CD14-positive monocyte (primary cell): ENCODE measurements at regions not wholly inside any gene's neighbourhood (a gene's known extent, or its start where the extent isn't known, plus 50 kb on each side); places are given as distances from the start of the nearest gene placed in this dataset.

Experiments
- DNase-seq, 3 donors: peaks; one replicate each; pipeline ENCODE4 v3.0.0-alpha.2; 2011 to 2022
- H2AFZ ChIP-seq: 2 replicates; pipeline ENCODE4 v1.6.0; 2012; ENCODE audit warnings: mild to moderate bottlenecking, low read depth, low read length, inconsistent platforms; ENCODE audit not compliant: insufficient read depth, poor library complexity, severe bottlenecking
- H3K27ac ChIP-seq, 2 donors: 1 replicate in 1 of 2; 2 replicates in 1 of 2; pipeline ENCODE4 v1.5.1; 2012 to 2013; ENCODE audit warnings: low read length in 2 of 2, control low read depth in 1 of 2, inconsistent platforms in 1 of 2, low read depth in 1 of 2, mild to moderate bottlenecking in 1 of 2
- H3K27me3 ChIP-seq, 2 donors: one replicate each; pipeline versions ENCODE4 v1.6.0 to v1.6.1; 2011 to 2013; ENCODE audit warnings: low read length in 2 of 2; ENCODE audit not compliant: control insufficient read depth in 2 of 2, insufficient read depth in 2 of 2
- H3K36me3 ChIP-seq, 2 donors: replicated peaks in 1 of 2; 1 replicate in 1 of 2; 2 replicates in 1 of 2; pipeline versions ENCODE4 v1.5.1 to v1.6.1; 2012 to 2013; ENCODE audit warnings: low read length in 2 of 2, control low read depth in 1 of 2, inconsistent platforms in 1 of 2, mild to moderate bottlenecking in 1 of 2; ENCODE audit not compliant: insufficient read depth in 2 of 2, control insufficient read depth in 1 of 2
- H3K4me1 ChIP-seq, 2 donors: 1 replicate in 1 of 2; 2 replicates in 1 of 2; pipeline versions ENCODE4 v1.5.1 to v1.6.1; 2012 to 2013; ENCODE audit warnings: low read length in 2 of 2, control low read depth in 1 of 2, inconsistent platforms in 1 of 2, mild to moderate bottlenecking in 1 of 2, moderate library complexity in 1 of 2; ENCODE audit not compliant: insufficient read depth in 2 of 2, control insufficient read depth in 1 of 2
- H3K4me2 ChIP-seq: replicated peaks from 2 replicates; pipeline ENCODE3; 2012; ENCODE audit warnings: low read length, moderate library complexity, mild to moderate bottlenecking; ENCODE audit not compliant: poor library complexity, severe bottlenecking; ENCODE audit errors: extremely low read depth
- H3K4me3 ChIP-seq, 3 experiments: fragments of 200-600 bp in 1 of 3; sonication (generic) in 1 of 3; replicated peaks in 1 of 3; 1 replicate in 2 of 3; 2 replicates in 1 of 3; pipeline ENCODE4 v1.5.1; 2011 to 2013; ENCODE audit warnings: low read length in 3 of 3, mild to moderate bottlenecking in 3 of 3, control low read depth in 2 of 3, low read depth in 2 of 3, inconsistent platforms in 1 of 3, moderate library complexity in 1 of 3
- H3K79me2 ChIP-seq: 2 replicates; pipeline ENCODE4 v1.6.0; 2012; ENCODE audit warnings: mild to moderate bottlenecking, control low read depth, inconsistent platforms, low read length, moderate library complexity; ENCODE audit not compliant: insufficient read depth
- H3K9ac ChIP-seq: 2 replicates; pipeline ENCODE4 v1.6.0; 2017; ENCODE audit warnings: low read length, mild to moderate bottlenecking; ENCODE audit not compliant: insufficient read depth, poor library complexity, severe bottlenecking
- H3K9me3 ChIP-seq, 2 donors: replicated peaks in 1 of 2; 1 replicate in 1 of 2; 2 replicates in 1 of 2; pipeline versions ENCODE4 v1.5.1 to v1.6.1; 2012 to 2013; ENCODE audit warnings: low read length in 2 of 2, control low read depth in 1 of 2; ENCODE audit not compliant: control insufficient read depth in 1 of 2, insufficient read depth in 1 of 2
- H4K20me1 ChIP-seq: 2 replicates; pipeline ENCODE4 v1.6.0; 2012; ENCODE audit warnings: mild to moderate bottlenecking, low read length, control low read depth, moderate library complexity; ENCODE audit not compliant: insufficient read depth
- H3K27ac Mint-ChIP-seq, 7 donors: one replicate each; pipeline ENCODE4 v1.8.0; 2020; ENCODE audit warnings: mild to moderate bottlenecking in 7 of 7, mixed read lengths in 7 of 7, moderate library complexity in 6 of 7, inconsistent platforms in 2 of 7
- H3K27me3 Mint-ChIP-seq, 3 donors: one replicate each; pipeline ENCODE4 v1.8.0; 2021 to 2022; ENCODE audit warnings: low read depth in 3 of 3, mild to moderate bottlenecking in 3 of 3, mixed read lengths in 3 of 3, moderate library complexity in 3 of 3, inconsistent platforms in 1 of 3
- H3K36me3 Mint-ChIP-seq, 2 donors: one replicate each; pipeline ENCODE4 v1.8.0; 2020; ENCODE audit warnings: mixed read lengths in 2 of 2, inconsistent platforms in 1 of 2, mild to moderate bottlenecking in 1 of 2
- H3K4me1 Mint-ChIP-seq: one replicate; pipeline ENCODE4 v1.8.0; 2020; ENCODE audit warnings: mild to moderate bottlenecking, mixed read lengths
- H3K4me3 Mint-ChIP-seq, 2 donors: one replicate each; pipeline ENCODE4 v1.8.0; 2020; ENCODE audit warnings: mild to moderate bottlenecking in 2 of 2, mixed read lengths in 2 of 2, moderate library complexity in 1 of 2
- H3K9me3 Mint-ChIP-seq, 7 donors: one replicate each; pipeline ENCODE4 v1.8.0; 2020 to 2022; ENCODE audit warnings: mixed read lengths in 7 of 7, mild to moderate bottlenecking in 6 of 7, moderate library complexity in 6 of 7, inconsistent platforms in 2 of 7
- CTCF ChIP-seq: fragments of 200-600 bp; IDR thresholded peaks from one replicate; pipeline ENCODE4 v1.8.0; 2022; ENCODE audit warnings: antibody characterized with exemption, mild to moderate bottlenecking
- WGBS: methylation state at CpG from one replicate; pipeline ENCODE4 v1.1.5; 2013; ENCODE audit warnings: missing lambda C conversion rate; ENCODE audit not compliant: insufficient coverage; 5-methylcytosine and 5-hydroxymethylcytosine counted together
- intact Hi-C, 2 donors: fragments of 100-400 bp; cut with micrococcal nuclease; formaldehyde crosslinking; loops; one replicate each; pipeline versions ENCODE4 v1.15.0 to v1.15.1; 2023

- Histone ChIP-seq H3K4me1 (no peaks in the 10 kb centered on the region), H2AFZ (no peak overlapping the region), H3K27me3 (no peaks in the 10 kb centered on the region), H3K27ac (no peak overlapping the region), H3K4me3 (no peak overlapping the region), H4K20me1 (no peaks in the 10 kb centered on the region), H3K4me2 (no peak overlapping the region), H3K9me3 (peaks cover 6 to 15% of the 10 kb centered on the region in 2 donors), H3K36me3 (no peaks in the 10 kb centered on the region), H3K9ac (no peak overlapping the region), H3K79me2 (no peaks in the 10 kb centered on the region)
- Mint-ChIP-seq H3K4me3 (no peak overlapping the region), H3K36me3 (no peaks in the 10 kb centered on the region), H3K27ac (no peak overlapping the region), H3K4me1 (no peaks in the 10 kb centered on the region), H3K9me3 (peaks cover 2 to 14% (median 12%) of the 10 kb centered on the region in 7 donors), H3K27me3 (peaks cover 1 to 2% (median 2%) of the 10 kb centered on the region in 3 donors)
- 97% methylated on average over 23 of the region's 26 CpGs for WGBS
- no peak for DNase-seq
- intact Hi-C loops, result no loop called here
- TF ChIP-seq CTCF, result no peak
Observed at GRCh38 chr15:37490707-37491106, 390.4 kb upstream of the MEIS2 start.

- Histone ChIP-seq H3K27ac (no peak overlapping the region), H3K4me2 (no peak overlapping the region), H3K79me2 (no peaks in the 10 kb centered on the region), H3K4me1 (no peaks in the 10 kb centered on the region), H2AFZ (no peak overlapping the region), H4K20me1 (no peaks in the 10 kb centered on the region), H3K9ac (no peak overlapping the region), H3K4me3 (no peak overlapping the region), H3K9me3 (peaks cover 3 to 5% of the 10 kb centered on the region in 2 donors), H3K36me3 (no peaks in the 10 kb centered on the region), H3K27me3 (no peaks in the 10 kb centered on the region)
- TF ChIP-seq CTCF, result no peak
- peak overlapping the region in 1 of 7 donors; percentile 38 for H3K27ac Mint-ChIP-seq
- DNase-seq, result no peak
- intact Hi-C loops, result no loop called here
- 47% methylated on average over 2 of the region's 3 CpGs for WGBS
- no peaks in the 10 kb centered on the region for H3K27me3 Mint-ChIP-seq
- H3K4me3 Mint-ChIP-seq, result no peak overlapping the region
- H3K4me1 Mint-ChIP-seq, result no peaks in the 10 kb centered on the region
- H3K36me3 Mint-ChIP-seq, result no peaks in the 10 kb centered on the region
- H3K9me3 Mint-ChIP-seq, result peaks cover 3 to 13% (median 8%) of the 10 kb centered on the region in 7 donors
Observed at GRCh38 chr15:37516621-37517020, 416.3 kb upstream of the MEIS2 start.
